ENCODE measurements at regions not wholly inside any gene's neighbourhood (a gene's known extent, or its start where the extent isn't known, plus 50 kb on each side); places are given as distances from the start of the nearest gene placed in this dataset.
"Not testable (repeated sequence)": the region's sequence is repeated elsewhere in the genome, so short reads cannot be mapped to it uniquely, and the experiment has no call there.

DNA sequence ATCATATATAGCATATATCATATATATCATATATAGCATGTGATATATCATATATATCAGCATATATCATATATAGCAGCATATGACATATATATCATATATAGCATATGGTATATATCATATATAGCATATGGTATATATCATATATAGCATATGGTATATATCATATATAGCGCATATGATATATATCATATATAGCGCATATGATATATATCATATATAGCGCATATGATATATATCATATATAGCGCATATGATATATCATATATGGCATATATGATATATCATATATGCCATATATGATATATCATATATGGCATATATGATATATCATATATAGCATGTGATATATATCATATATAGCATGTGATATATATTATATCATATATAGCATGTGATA, 680.4 kb upstream of the HS3ST1 start:
- H3K9me3 Mint-ChIP-seq; H3K27ac Mint-ChIP-seq; H3K36me3 Mint-ChIP-seq (ENCODE audit: insufficient read depth in 2 of 2); H3K27me3 Mint-ChIP-seq (ENCODE audit: low read depth); H3K4me3 Mint-ChIP-seq; DNase-seq; H3K4me1 Mint-ChIP-seq (ENCODE audit: low read depth); ATAC-seq (replicated peaks in 1 of 2): not testable (repeated sequence)

DNA sequence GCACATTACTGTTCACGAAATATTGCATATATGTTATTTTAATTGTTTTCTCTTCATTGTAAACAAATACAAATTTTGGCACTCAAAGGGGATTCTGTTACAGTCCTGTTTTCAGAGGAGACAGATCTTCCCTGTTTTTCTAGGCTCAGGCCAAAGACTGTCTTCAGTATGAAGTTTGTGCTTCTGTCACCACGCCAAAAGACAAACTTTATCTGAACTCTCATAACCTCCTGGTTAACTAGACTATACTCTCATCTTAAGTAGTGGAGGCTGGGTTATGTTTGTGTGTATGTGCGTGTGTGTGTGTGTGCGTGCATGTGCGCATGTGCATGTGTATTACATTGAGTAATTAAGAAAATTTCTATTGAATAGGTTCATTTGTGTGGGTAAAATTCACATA, 676.8 kb upstream of the HS3ST1 start:
- no peak for ATAC-seq (replicated peaks in 1 of 2)
- no peaks in the 10 kb centered on the region for H3K27me3 Mint-ChIP-seq (ENCODE audit: low read depth)
- H3K36me3 Mint-ChIP-seq (ENCODE audit: insufficient read depth in 2 of 2) = no peaks in the 10 kb centered on the region
- no peak overlapping the region for H3K27ac Mint-ChIP-seq
- no peak overlapping the region for H3K4me3 Mint-ChIP-seq
- H3K9me3 Mint-ChIP-seq = peaks cover 3 to 8% of the 10 kb centered on the region in 2 donors
- no peak for DNase-seq
- no peaks in the 10 kb centered on the region for H3K4me1 Mint-ChIP-seq (ENCODE audit: low read depth)

DNA sequence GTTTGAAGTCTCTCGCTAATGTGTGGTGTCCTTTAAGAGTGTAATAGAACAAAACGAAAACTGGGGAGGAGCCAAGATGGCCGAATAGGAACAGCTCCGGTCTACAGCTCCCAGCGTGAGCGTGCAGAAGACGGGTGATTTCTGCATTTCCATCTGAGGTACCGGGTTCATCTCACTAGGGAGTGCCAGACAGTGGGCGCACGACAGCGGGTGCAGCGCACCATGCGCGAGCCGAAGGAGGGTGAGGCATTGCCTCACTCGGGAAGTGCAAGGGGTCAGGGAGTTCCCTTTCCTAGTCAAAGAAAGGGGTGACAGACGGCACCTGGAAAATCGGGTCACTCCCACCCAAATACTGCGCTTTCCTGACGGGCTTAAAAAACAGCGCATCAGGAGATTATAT, 661.2 kb upstream of the HS3ST1 start:
- H3K4me1 Mint-ChIP-seq (ENCODE audit: low read depth); H3K27ac Mint-ChIP-seq; ATAC-seq (replicated peaks in 1 of 2); H3K4me3 Mint-ChIP-seq; DNase-seq; H3K27me3 Mint-ChIP-seq (ENCODE audit: low read depth); H3K36me3 Mint-ChIP-seq (ENCODE audit: insufficient read depth in 2 of 2): not testable (repeated sequence)
- H3K9me3 Mint-ChIP-seq = peaks cover 10 to 14% of the 10 kb centered on the region in 2 donors

DNA sequence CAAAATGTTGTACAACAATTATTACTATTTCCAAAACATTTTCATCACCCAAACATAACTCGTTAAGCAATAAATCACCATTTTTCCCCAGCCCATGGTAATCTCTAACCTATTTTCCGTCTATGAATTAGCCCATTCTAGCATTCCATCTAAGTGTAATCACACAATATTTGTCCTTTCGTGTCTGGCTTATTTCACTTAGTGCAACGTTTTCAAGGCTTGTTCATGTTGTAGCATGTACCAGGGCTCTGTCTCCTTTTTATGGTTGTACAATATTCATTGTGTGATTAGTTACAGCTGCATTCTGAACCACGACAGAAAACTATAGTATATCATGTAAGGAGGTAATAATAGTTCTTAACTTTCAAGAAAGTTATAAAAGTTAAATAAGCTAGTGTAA, 656.0 kb upstream of the HS3ST1 start:
- peaks cover 4 to 5% of the 10 kb centered on the region in 2 donors for H3K9me3 Mint-ChIP-seq
- no peak overlapping the region for H3K27ac Mint-ChIP-seq
- no peaks in the 10 kb centered on the region for H3K27me3 Mint-ChIP-seq (ENCODE audit: low read depth)
- no peak overlapping the region for H3K4me3 Mint-ChIP-seq
- no peak for ATAC-seq (replicated peaks in 1 of 2)
- DNase-seq = no peak
- H3K4me1 Mint-ChIP-seq (ENCODE audit: low read depth) = no peaks in the 10 kb centered on the region
- H3K36me3 Mint-ChIP-seq (ENCODE audit: insufficient read depth in 2 of 2) = no peaks in the 10 kb centered on the region

DNA sequence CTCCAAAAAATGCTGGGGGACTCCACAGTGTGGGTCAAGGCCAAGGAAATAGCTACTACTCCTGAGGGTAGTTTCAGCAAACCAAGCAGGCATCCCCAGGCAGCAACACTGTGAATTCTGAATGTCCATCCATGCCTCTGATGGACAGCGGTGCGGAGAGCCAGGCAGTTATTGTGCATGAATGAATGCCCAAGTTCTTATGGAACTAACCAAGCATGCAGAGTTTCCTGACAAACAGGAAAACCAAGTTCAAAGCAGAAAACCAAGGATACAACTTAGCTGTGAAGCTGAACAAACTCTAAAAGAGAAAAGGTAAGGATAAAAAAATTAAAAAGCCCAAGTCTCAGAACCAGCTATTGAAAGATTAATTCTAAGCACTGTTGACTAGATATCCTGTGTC, 642.6 kb upstream of the HS3ST1 start:
- DNase-seq = no peak
- H3K36me3 Mint-ChIP-seq (ENCODE audit: insufficient read depth in 2 of 2) = no peaks in the 10 kb centered on the region
- H3K4me3 Mint-ChIP-seq = no peak overlapping the region

DNA sequence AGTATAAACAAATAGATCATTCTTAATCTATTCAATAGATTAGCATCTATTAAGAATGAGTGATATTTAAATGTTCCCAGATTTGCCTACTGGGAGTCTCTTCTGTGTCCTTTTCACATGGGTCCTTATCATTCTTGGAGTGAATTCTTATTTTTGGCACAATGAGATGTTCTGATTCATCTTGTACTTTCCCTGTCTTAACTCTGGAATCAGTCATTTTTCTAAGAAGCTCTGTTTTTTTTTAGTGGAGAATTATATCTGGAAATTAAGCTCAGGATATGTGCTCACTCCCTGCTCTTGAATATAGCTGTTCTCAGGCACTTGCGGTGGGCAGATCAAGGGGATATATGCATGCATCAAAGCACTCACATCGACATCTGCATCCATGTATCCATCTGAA, 625.3 kb upstream of the HS3ST1 start:
- Mint-ChIP-seq H3K4me3 (no peak overlapping the region), H3K9me3 (peaks cover 5 to 10% of the 10 kb centered on the region in 2 donors), H3K4me1 (ENCODE audit: low read depth) (no peaks in the 10 kb centered on the region), H3K27me3 (ENCODE audit: low read depth) (no peaks in the 10 kb centered on the region), H3K36me3 (ENCODE audit: insufficient read depth in 2 of 2) (no peaks in the 10 kb centered on the region), H3K27ac (no peak overlapping the region)
- ATAC-seq (replicated peaks in 1 of 2) = no peak
- no peak for DNase-seq

More for the DNA sequence above, 642.6 kb upstream of the HS3ST1 start:
- no peak overlapping the region for H3K27ac Mint-ChIP-seq
- H3K9me3 Mint-ChIP-seq = peaks cover 4 to 6% of the 10 kb centered on the region in 2 donors
- H3K4me1 Mint-ChIP-seq (ENCODE audit: low read depth) = no peaks in the 10 kb centered on the region
- no peaks in the 10 kb centered on the region for H3K27me3 Mint-ChIP-seq (ENCODE audit: low read depth)
- no peak for ATAC-seq (replicated peaks in 1 of 2)

DNA sequence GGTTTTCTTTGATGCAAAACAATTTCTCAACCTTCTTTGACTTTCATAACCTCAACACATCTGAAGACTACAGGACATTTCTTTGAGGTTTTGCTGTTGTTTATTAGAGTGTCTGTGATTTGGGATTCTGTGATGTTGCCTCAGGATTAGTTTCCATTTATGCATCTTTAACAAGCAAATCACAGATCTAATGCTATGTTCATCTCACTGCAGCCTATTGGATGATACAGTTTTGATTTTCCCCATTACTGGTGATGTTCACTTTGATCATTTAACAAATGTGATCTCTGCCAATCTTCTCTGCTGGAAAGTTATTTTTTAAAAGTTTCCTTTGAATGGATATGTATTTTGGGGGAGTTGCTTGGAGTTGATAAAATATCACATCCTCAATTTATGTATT, 624.9 kb upstream of the HS3ST1 start:
- Mint-ChIP-seq H3K9me3 (peaks cover 6 to 10% of the 10 kb centered on the region in 2 donors), H3K4me1 (ENCODE audit: low read depth) (no peaks in the 10 kb centered on the region), H3K4me3 (no peak overlapping the region), H3K36me3 (ENCODE audit: insufficient read depth in 2 of 2) (no peaks in the 10 kb centered on the region), H3K27ac (no peak overlapping the region), H3K27me3 (ENCODE audit: low read depth) (no peaks in the 10 kb centered on the region)
- no peak for ATAC-seq (replicated peaks in 1 of 2)
- no peak for DNase-seq

DNA sequence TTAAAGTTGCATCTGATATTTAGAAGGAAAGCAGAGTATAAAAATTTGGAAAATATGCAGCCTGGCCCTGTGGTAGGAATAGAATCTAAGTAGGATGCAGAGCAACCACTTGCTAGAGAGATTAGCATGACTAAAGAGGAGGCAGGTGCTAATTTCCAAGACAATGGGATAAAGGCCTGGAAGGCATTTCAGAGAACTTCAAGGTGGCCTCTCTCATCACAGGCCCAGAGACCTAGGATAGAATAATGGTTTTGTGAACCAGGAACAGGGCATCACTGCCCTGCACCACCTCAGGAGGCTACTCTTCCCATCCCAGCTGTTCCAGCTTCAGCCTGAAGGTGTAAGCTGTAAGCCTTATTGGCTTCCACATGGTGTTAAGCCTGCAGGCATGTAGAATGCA, 621.7 kb upstream of the HS3ST1 start:
- Mint-ChIP-seq H3K4me1 (ENCODE audit: low read depth) (no peaks in the 10 kb centered on the region), H3K9me3 (peaks cover 6 to 8% of the 10 kb centered on the region in 2 donors), H3K27ac (no peak overlapping the region), H3K36me3 (ENCODE audit: insufficient read depth in 2 of 2) (no peaks in the 10 kb centered on the region), H3K4me3 (no peak overlapping the region), H3K27me3 (ENCODE audit: low read depth) (no peaks in the 10 kb centered on the region)
- DNase-seq (no peak), ATAC-seq (replicated peaks in 1 of 2) (no peak)

DNA sequence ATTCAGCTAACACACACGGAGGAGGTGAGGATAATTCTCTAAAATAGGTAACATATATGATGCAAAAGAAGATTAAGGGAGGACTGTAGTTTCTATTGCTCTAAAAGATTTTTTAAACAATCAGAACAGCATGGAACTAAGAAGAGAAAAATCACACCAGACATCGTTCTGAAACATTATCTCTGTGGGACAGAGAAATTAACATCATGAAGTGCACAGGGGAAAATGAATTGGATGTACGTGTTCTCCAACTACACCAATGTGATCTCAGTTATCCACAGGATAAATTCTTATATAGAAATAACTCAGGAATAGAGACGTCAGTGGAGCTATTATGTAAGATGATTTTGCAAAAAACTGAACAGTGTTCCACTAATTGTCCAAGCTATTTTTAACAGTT, 614.1 kb upstream of the HS3ST1 start:
- Mint-ChIP-seq H3K9me3 (peaks cover 8 to 18% of the 10 kb centered on the region in 2 donors), H3K4me1 (ENCODE audit: low read depth) (no peaks in the 10 kb centered on the region), H3K27me3 (ENCODE audit: low read depth) (no peaks in the 10 kb centered on the region), H3K27ac (no peak overlapping the region), H3K36me3 (ENCODE audit: insufficient read depth in 2 of 2) (peaks cover 2% of the 10 kb centered on the region in 2 donors), H3K4me3 (no peak overlapping the region)
- no peak for ATAC-seq (replicated peaks in 1 of 2)
- DNase-seq = no peak

DNA sequence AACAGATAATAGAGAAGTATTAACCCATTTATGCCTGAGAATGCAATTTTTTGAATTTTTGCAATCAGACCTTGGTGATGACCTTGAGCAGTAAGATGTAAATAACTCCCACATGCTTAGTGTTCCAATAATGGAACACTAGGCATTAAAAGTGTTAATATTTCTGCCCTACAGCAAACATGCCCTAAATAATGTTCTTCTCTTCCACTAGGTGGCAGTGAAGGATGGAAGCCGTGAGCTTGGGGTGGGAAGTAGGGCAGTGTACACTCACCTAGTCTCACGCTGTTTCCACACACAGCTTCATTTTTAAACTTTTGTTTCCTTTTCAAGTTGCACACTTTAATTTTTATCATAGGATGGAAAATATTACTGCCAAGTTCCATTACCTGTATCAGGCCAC, 613.1 kb upstream of the HS3ST1 start:
- Mint-ChIP-seq H3K27me3 (ENCODE audit: low read depth) (no peaks in the 10 kb centered on the region), H3K4me3 (no peak overlapping the region), H3K4me1 (ENCODE audit: low read depth) (no peaks in the 10 kb centered on the region), H3K27ac (no peak overlapping the region), H3K9me3 (peaks cover 8 to 18% of the 10 kb centered on the region in 2 donors), H3K36me3 (ENCODE audit: insufficient read depth in 2 of 2) (peaks cover 2% of the 10 kb centered on the region in 2 donors)
- no peak for ATAC-seq (replicated peaks in 1 of 2)
- DNase-seq = no peak

DNA sequence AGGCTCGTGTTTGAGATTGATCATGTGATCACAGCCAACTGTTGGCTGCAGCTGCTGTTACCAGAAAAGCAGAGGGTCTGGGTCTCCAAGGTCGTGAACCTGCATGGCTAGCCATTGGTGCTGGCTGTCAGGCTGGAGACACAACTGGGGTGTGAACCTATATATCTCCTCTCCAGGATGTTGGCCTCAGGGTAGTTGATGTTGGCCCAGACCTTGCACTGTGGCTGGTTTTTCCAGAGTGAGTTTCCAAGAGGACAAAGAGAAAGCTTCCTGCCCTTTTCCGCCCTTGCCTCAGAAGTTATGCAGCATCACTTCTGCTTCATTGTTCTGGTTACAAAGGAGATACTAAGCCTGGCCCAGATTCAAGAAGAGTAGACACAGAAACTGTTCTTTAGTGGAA, 607.8 kb upstream of the HS3ST1 start:
- H3K36me3 Mint-ChIP-seq (ENCODE audit: insufficient read depth in 2 of 2) = peaks cover 2% of the 10 kb centered on the region in 2 donors
- no peak overlapping the region for H3K27ac Mint-ChIP-seq
- H3K27me3 Mint-ChIP-seq (ENCODE audit: low read depth) = no peaks in the 10 kb centered on the region
- H3K4me3 Mint-ChIP-seq = no peak overlapping the region
- H3K9me3 Mint-ChIP-seq = peaks cover 7 to 20% of the 10 kb centered on the region in 2 donors
- DNase-seq = no peak
- H3K4me1 Mint-ChIP-seq (ENCODE audit: low read depth) = no peaks in the 10 kb centered on the region
- no peak for ATAC-seq (replicated peaks in 1 of 2)

DNA sequence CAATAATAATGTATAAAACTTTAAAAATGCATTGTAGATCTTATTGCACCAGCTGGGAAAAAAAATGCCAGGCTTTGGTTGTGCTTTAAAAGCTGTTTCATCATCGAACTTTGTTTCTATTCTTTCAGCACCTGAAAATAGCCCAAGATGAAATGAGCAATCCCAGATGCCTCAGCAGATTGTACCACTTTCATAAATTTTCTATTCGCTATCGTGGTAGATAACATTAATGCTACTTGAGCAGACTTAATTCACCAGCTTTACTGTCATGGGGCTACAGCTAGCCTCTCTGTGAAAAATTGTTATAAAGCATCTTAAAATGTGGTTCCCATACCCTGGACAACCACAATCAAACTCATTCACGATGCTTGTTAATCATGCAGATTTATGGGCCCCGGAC, 599.6 kb upstream of the HS3ST1 start:
- H3K27ac Mint-ChIP-seq = no peak overlapping the region
- H3K4me1 Mint-ChIP-seq (ENCODE audit: low read depth) = no peaks in the 10 kb centered on the region
- no peaks in the 10 kb centered on the region for H3K27me3 Mint-ChIP-seq (ENCODE audit: low read depth)
- ATAC-seq (replicated peaks in 1 of 2) (no peak), DNase-seq (no peak)
- H3K9me3 Mint-ChIP-seq = peaks cover 3 to 10% of the 10 kb centered on the region in 2 donors
- H3K4me3 Mint-ChIP-seq = no peak overlapping the region
- no peaks in the 10 kb centered on the region for H3K36me3 Mint-ChIP-seq (ENCODE audit: insufficient read depth in 2 of 2)

DNA sequence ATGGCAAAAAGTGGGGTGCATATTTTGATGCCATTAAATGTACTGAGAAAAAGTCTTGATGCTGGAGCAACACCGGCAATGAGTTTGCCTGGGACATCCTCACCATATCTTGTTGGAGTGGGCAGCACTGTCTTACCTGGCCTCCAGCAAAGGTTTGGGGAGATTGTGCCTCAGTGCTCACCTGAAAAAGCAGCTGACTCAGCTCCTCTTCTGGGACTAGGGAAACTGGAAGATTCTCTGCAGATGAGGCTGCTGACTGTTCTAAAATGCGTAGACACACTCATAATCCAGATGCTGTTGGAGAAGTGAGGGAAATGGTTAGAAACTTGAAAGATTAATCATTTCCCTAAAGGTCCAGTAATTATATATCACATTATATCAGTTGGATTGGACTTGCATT, 593.7 kb upstream of the HS3ST1 start:
- ATAC-seq (replicated peaks in 1 of 2) = no peak

DNA sequence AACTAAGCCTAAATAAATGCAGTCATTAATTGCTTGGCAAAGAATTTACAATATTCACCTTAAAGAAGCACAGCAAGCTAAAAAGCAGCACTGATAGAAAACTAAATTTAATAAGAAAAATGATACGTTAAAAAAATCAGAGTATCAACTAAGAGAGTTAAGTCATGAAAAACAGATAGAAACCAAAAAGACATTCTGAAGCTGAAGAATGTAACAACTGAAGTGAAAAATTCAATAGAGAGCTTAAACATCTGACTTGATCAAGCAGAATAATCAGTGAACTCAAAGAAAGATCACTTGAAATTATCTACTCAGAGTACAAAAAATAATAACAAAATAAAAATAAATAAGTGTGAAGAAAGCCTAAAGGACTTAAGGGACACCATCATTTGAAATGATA, 588.0 kb upstream of the HS3ST1 start:
- H3K4me3 Mint-ChIP-seq = no peak overlapping the region
- ATAC-seq (replicated peaks in 1 of 2) (no peak), DNase-seq (no peak)
- H3K9me3 Mint-ChIP-seq = peaks cover 2 to 14% of the 10 kb centered on the region in 2 donors
- H3K36me3 Mint-ChIP-seq (ENCODE audit: insufficient read depth in 2 of 2) = peaks cover 0 to 3% of the 10 kb centered on the region in 2 donors
- no peaks in the 10 kb centered on the region for H3K4me1 Mint-ChIP-seq (ENCODE audit: low read depth)
- H3K27ac Mint-ChIP-seq = no peak overlapping the region
- H3K27me3 Mint-ChIP-seq (ENCODE audit: low read depth) = no peaks in the 10 kb centered on the region

More for the DNA sequence above, 593.7 kb upstream of the HS3ST1 start:
- no peak overlapping the region for H3K27ac Mint-ChIP-seq
- H3K36me3 Mint-ChIP-seq (ENCODE audit: insufficient read depth in 2 of 2) = no peaks in the 10 kb centered on the region
- H3K9me3 Mint-ChIP-seq = peaks cover 3 to 13% of the 10 kb centered on the region in 2 donors
- DNase-seq = no peak
- H3K4me3 Mint-ChIP-seq = no peak overlapping the region
- no peaks in the 10 kb centered on the region for H3K27me3 Mint-ChIP-seq (ENCODE audit: low read depth)
- no peaks in the 10 kb centered on the region for H3K4me1 Mint-ChIP-seq (ENCODE audit: low read depth)
